Neural cell (in vitro differentiated cells): ENCODE measurements at regions not wholly inside any gene's neighbourhood (a gene's known extent, or its start where the extent isn't known, plus 50 kb on each side); places are given as distances from the start of the nearest gene placed in this dataset.

ENCODE experiments used
- H2AFZ ChIP-seq: fragments of 200-600, 300-800 bp; sonication (generic), shearing (Covaris generic); 2 replicates; pipeline ENCODE4 v1.6.0; 2014; ENCODE audit warnings: low read depth, mild to moderate bottlenecking, antibody characterized with exemption, low read length, moderate library complexity
- H3F3A ChIP-seq: fragments of 200-600 bp; shearing (Covaris generic); 2 replicates; pipeline ENCODE4 v1.6.1; 2016; ENCODE audit warnings: mild to moderate bottlenecking, moderate library complexity, mixed read lengths, antibody characterized with exemption, low read length; ENCODE audit not compliant: insufficient read depth, poor library complexity, severe bottlenecking
- H3K27ac ChIP-seq: fragments of 200-600, 300-800 bp; sonication (generic), shearing (Covaris generic); 2 replicates; pipeline ENCODE4 v1.5.1; 2014; ENCODE audit warnings: mild to moderate bottlenecking, low read length, moderate library complexity
- H3K27me3 ChIP-seq: fragments of 300-800, 200-600 bp; sonication (generic), shearing (Covaris generic); 2 replicates; pipeline ENCODE4 v1.6.0; 2014; ENCODE audit warnings: mild to moderate bottlenecking, low read depth, low read length, moderate library complexity; ENCODE audit not compliant: insufficient read depth
- H3K36me3 ChIP-seq: fragments of 300-800, 200-600 bp; sonication (generic), shearing (Covaris generic); 2 replicates; pipeline ENCODE4 v1.5.1; 2014; ENCODE audit warnings: mild to moderate bottlenecking, antibody characterized with exemption, low read length, moderate library complexity; ENCODE audit not compliant: insufficient read depth
- H3K4me2 ChIP-seq: fragments of 300-800, 200-600 bp; sonication (generic), shearing (Covaris generic); 2 replicates; pipeline ENCODE4 v1.6.0; 2014; ENCODE audit warnings: mild to moderate bottlenecking, low read length
- H3K4me3 ChIP-seq: fragments of 300-800, 200-600 bp; sonication (generic), shearing (Covaris generic); 2 replicates; pipeline ENCODE4 v1.5.1; 2014; ENCODE audit warnings: mild to moderate bottlenecking, low read length, moderate library complexity
- H3K79me2 ChIP-seq: fragments of 200-600 bp; shearing (Covaris generic); replicated peaks from 2 replicates; pipeline ENCODE4 v1.6.0; 2014; ENCODE audit warnings: mild to moderate bottlenecking, low read length, moderate library complexity; ENCODE audit not compliant: insufficient read depth
- H3K9ac ChIP-seq: fragments of 300-800, 200-600 bp; sonication (generic), shearing (Covaris generic); 2 replicates; pipeline ENCODE4 v1.6.1; 2016; ENCODE audit warnings: mild to moderate bottlenecking, low read length, mixed read lengths
- H3K9me2 ChIP-seq: fragments of 200-600 bp; shearing (Covaris generic); 2 replicates; pipeline ENCODE4 v1.6.1; 2016; ENCODE audit warnings: mild to moderate bottlenecking, low read length, mixed read lengths; ENCODE audit not compliant: insufficient read depth
- H3K9me3 ChIP-seq: fragments of 200-600, 300-800 bp; sonication (generic), shearing (Covaris generic); 2 replicates; pipeline ENCODE4 v1.6.1; 2016; ENCODE audit warnings: mild to moderate bottlenecking, mixed run types, low read length, moderate library complexity, mixed read lengths
- H4K20me1 ChIP-seq: fragments of 200-600 bp; shearing (Covaris generic); 2 replicates; pipeline ENCODE4 v1.6.1; 2016; ENCODE audit warnings: mild to moderate bottlenecking, mixed run types; ENCODE audit not compliant: insufficient read depth
- EP300 ChIP-seq: fragments of 450-650 bp; conservative IDR thresholded peaks from 2 replicates; pipeline ENCODE4 v1.6.1; 2014; ENCODE audit warnings: antibody characterized with exemption, mild to moderate bottlenecking, moderate library complexity; ENCODE audit not compliant: poor library complexity, severe bottlenecking
- EZH2 ChIP-seq: fragments of 200-600, 300-800 bp; shearing (Covaris generic), sonication (generic); IDR thresholded peaks from 2 replicates; pipeline ENCODE4 v1.6.1; 2014; ENCODE audit warnings: antibody characterized with exemption, low read length, borderline replicate concordance, mild to moderate bottlenecking; ENCODE audit not compliant: insufficient read depth, poor library complexity, severe bottlenecking
- MXI1 ChIP-seq: fragments of 450-650 bp; conservative IDR thresholded peaks from 2 replicates; pipeline ENCODE4 v1.6.1; 2014; ENCODE audit warnings: antibody characterized with exemption, mild to moderate bottlenecking; ENCODE audit not compliant: poor library complexity, severe bottlenecking
- POLR2AphosphoS5 ChIP-seq: IDR thresholded peaks from 2 replicates; pipeline ENCODE4 v1.6.1; 2012
- RAD21 ChIP-seq: fragments of 450-650 bp; conservative IDR thresholded peaks from 2 replicates; pipeline ENCODE4 v1.6.1; 2014; ENCODE audit warnings: antibody characterized with exemption, mild to moderate bottlenecking, moderate library complexity
- REST ChIP-seq: IDR thresholded peaks from 2 replicates; pipeline ENCODE4 v1.6.1; 2012; ENCODE audit warnings: borderline replicate concordance
- SMC3 ChIP-seq: fragments of 450-650 bp; conservative IDR thresholded peaks from 2 replicates; pipeline ENCODE4 v1.6.1; 2014; ENCODE audit warnings: antibody characterized with exemption, mild to moderate bottlenecking, moderate library complexity; ENCODE audit not compliant: poor library complexity
- TAF1 ChIP-seq: IDR thresholded peaks from 2 replicates; pipeline ENCODE4 v1.6.1; 2012; ENCODE audit warnings: low read depth
- TF ChIP-seq, protein P1 (sequence below): fragments of 450-650 bp; IDR thresholded peaks from 2 replicates; pipeline ENCODE4 v1.5.1; 2014; ENCODE audit warnings: antibody characterized with exemption, mild to moderate bottlenecking, moderate library complexity; ENCODE audit not compliant: poor library complexity, severe bottlenecking

GRCh38 chr15:79756365-79756764 is 140.4 kb downstream of the MTHFS start:
- Histone ChIP-seq H3K36me3 (no peaks in the 10 kb centered on the region), H3K9me2 (no peaks in the 10 kb centered on the region), H2AFZ (no peak overlapping the region), H4K20me1 (no peaks in the 10 kb centered on the region), H3K27me3 (no peaks in the 10 kb centered on the region), H3K9me3 (no peaks in the 10 kb centered on the region), H3K79me2 (no peaks in the 10 kb centered on the region), H3K9ac (no peak overlapping the region), H3F3A (no peaks in the 10 kb centered on the region), H3K4me3 (no peak overlapping the region), H3K4me2 (no peak overlapping the region), H3K27ac (no peak overlapping the region)
- TF ChIP-seq EP300 (no peak), EZH2 (no peak)

DNA sequence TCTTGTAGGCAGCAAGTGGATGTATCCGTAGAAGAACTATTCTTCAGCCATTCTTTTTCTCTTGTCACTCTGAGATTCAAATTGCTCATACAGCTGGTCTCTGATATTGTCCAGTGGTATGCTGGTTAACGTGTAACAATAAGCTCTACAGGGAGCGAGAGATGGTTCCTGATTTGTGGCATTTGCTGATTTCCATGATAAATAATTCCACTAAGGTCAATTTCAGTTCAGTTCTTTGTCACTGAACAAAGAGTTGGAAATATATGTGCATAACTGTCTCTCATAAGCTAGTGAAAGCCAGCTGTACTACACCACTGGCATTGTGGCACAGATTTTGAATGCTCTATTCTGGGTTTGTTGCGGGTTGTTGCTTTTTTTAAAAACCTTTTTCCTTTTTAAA is 131.7 kb downstream of the MTHFS start:
- Histone ChIP-seq H2AFZ (no peak overlapping the region), H4K20me1 (no peaks in the 10 kb centered on the region), H3K79me2 (no peaks in the 10 kb centered on the region), H3K27me3 (no peaks in the 10 kb centered on the region), H3K4me3 (no peak overlapping the region), H3F3A (no peaks in the 10 kb centered on the region), H3K9me2 (no peaks in the 10 kb centered on the region), H3K9me3 (no peaks in the 10 kb centered on the region), H3K4me2 (no peak overlapping the region), H3K36me3 (no peaks in the 10 kb centered on the region), H3K27ac (no peak overlapping the region), H3K9ac (no peak overlapping the region)
- TF ChIP-seq SMC3 (no peak), MXI1 (no peak), EZH2 (no peak), TAF1 (no peak), REST (no peak), EP300 (no peak), RAD21 (no peak), POLR2AphosphoS5 (no peak)
- TF ChIP-seq, protein P1, sequence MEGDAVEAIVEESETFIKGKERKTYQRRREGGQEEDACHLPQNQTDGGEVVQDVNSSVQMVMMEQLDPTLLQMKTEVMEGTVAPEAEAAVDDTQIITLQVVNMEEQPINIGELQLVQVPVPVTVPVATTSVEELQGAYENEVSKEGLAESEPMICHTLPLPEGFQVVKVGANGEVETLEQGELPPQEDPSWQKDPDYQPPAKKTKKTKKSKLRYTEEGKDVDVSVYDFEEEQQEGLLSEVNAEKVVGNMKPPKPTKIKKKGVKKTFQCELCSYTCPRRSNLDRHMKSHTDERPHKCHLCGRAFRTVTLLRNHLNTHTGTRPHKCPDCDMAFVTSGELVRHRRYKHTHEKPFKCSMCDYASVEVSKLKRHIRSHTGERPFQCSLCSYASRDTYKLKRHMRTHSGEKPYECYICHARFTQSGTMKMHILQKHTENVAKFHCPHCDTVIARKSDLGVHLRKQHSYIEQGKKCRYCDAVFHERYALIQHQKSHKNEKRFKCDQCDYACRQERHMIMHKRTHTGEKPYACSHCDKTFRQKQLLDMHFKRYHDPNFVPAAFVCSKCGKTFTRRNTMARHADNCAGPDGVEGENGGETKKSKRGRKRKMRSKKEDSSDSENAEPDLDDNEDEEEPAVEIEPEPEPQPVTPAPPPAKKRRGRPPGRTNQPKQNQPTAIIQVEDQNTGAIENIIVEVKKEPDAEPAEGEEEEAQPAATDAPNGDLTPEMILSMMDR: no peak

DNA sequence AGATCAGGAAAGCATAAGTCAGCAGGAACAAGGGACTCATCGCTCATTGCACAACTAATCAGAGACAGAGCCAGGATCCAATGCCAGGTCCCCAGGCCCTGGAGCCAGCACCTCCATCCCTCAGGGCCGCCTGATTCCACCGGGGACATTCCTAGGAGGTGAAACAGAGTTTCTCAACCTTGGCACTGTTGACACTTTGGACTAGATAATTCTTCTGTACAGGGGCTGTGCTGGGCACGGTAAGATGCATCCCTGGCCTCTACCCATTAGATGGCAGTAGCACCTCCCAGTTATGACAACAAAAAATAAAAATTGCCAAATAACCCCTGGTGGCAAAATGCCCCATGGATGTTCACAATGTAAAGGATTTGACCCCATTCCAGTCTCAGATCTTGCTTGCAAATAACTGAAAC is 127.7 kb downstream of the MTHFS start:
- Histone ChIP-seq H3F3A (no peaks in the 10 kb centered on the region), H3K4me3 (no peak overlapping the region), H2AFZ (no peak overlapping the region), H3K27ac (no peak overlapping the region), H3K9ac (no peak overlapping the region), H3K79me2 (no peaks in the 10 kb centered on the region), H3K9me3 (no peaks in the 10 kb centered on the region), H3K27me3 (no peaks in the 10 kb centered on the region), H3K36me3 (no peaks in the 10 kb centered on the region), H4K20me1 (no peaks in the 10 kb centered on the region), H3K4me2 (no peak overlapping the region), H3K9me2 (no peaks in the 10 kb centered on the region)
- TF ChIP-seq RAD21 (no peak), EZH2 (no peak), TAF1 (no peak), EP300 (no peak), REST (no peak)
- TF ChIP-seq, protein P1: no peak
